DND-41 (cell line): ENCODE measurements at regions not wholly inside any gene's neighbourhood (a gene's known extent, or its start where the extent isn't known, plus 50 kb on each side); places are given as distances from the start of the nearest gene placed in this dataset.

ENCODE experiments used
- EZH2 ChIP-seq: IDR thresholded peaks from 3 replicates; pipeline ENCODE4 v1.6.1; 2012; ENCODE audit warnings: borderline replicate concordance, low read depth, mild to moderate bottlenecking, moderate library complexity, low read length, inconsistent platforms; ENCODE audit not compliant: severe bottlenecking
- TF ChIP-seq, protein P1 (sequence below): IDR thresholded peaks from 2 replicates; pipeline ENCODE4 v1.5.1; 2012; ENCODE audit warnings: borderline replicate concordance, low read length, moderate library complexity, mild to moderate bottlenecking; ENCODE audit not compliant: poor library complexity, severe bottlenecking; ENCODE audit errors: extremely low read depth

- TF ChIP-seq, protein P1, sequence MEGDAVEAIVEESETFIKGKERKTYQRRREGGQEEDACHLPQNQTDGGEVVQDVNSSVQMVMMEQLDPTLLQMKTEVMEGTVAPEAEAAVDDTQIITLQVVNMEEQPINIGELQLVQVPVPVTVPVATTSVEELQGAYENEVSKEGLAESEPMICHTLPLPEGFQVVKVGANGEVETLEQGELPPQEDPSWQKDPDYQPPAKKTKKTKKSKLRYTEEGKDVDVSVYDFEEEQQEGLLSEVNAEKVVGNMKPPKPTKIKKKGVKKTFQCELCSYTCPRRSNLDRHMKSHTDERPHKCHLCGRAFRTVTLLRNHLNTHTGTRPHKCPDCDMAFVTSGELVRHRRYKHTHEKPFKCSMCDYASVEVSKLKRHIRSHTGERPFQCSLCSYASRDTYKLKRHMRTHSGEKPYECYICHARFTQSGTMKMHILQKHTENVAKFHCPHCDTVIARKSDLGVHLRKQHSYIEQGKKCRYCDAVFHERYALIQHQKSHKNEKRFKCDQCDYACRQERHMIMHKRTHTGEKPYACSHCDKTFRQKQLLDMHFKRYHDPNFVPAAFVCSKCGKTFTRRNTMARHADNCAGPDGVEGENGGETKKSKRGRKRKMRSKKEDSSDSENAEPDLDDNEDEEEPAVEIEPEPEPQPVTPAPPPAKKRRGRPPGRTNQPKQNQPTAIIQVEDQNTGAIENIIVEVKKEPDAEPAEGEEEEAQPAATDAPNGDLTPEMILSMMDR, result no peak
- no peak for TF ChIP-seq EZH2
These were observed 92.3 kb upstream of the TANK start for GRCh38 chr2:161067846-161068350.
